AG10803 (cell line): ENCODE measurements at regions not wholly inside any gene's neighbourhood (a gene's known extent, or its start where the extent isn't known, plus 50 kb on each side); places are given as distances from the start of the nearest gene placed in this dataset.

Source experiments
- DNase-seq: peaks from one replicate; pipeline ENCODE4 v3.0.0; 2010; ENCODE audit warnings: low read depth
- H3K4me3 ChIP-seq: 2 replicates; pipeline ENCODE4 v1.5.1; 2011; ENCODE audit warnings: mild to moderate bottlenecking, low read length, control low read depth
- CTCF ChIP-seq: conservative IDR thresholded peaks from 2 replicates; pipeline ENCODE4 v1.5.1; 2011; ENCODE audit warnings: mild to moderate bottlenecking, low read length, control low read depth, inconsistent platforms

GRCh38 chr10:21077681-21078080 lies 180.6 kb upstream of the NEBL start:
- DNase-seq: no peak
- no peak for TF ChIP-seq CTCF
- H3K4me3 ChIP-seq: no peak overlapping the region

GRCh38 chr10:21076381-21076780 lies 179.3 kb upstream of the NEBL start:
- no peak for DNase-seq
- no peak for TF ChIP-seq CTCF

GRCh38 chr10:21075880-21076279 lies 178.8 kb upstream of the NEBL start:
- TF ChIP-seq CTCF: no peak
- H3K4me3 ChIP-seq: no peak overlapping the region

More at GRCh38 chr10:21076381-21076780, 179.3 kb upstream of the NEBL start:
- no peak overlapping the region for H3K4me3 ChIP-seq

GRCh38 chr10:21071001-21071673 lies 174.0 kb upstream of the NEBL start:
- no peak for TF ChIP-seq CTCF
- DNase-seq: no peak
- no peak overlapping the region for H3K4me3 ChIP-seq

More at GRCh38 chr10:21075880-21076279, 178.8 kb upstream of the NEBL start:
- DNase-seq: no peak

- H3K4me3 ChIP-seq: no peak overlapping the region
- TF ChIP-seq CTCF: no peak
- no peak for DNase-seq
Observed at GRCh38 chr10:21069929-21070700, 173.0 kb upstream of the NEBL start.

GRCh38 chr10:21069278-21069677 lies 172.2 kb upstream of the NEBL start:
- TF ChIP-seq CTCF: no peak
- DNase-seq: no peak
- no peak overlapping the region for H3K4me3 ChIP-seq
